ENCODE measurements at regions not wholly inside any gene's neighbourhood (a gene's known extent, or its start where the extent isn't known, plus 50 kb on each side); places are given as distances from the start of the nearest gene placed in this dataset.

DNA sequence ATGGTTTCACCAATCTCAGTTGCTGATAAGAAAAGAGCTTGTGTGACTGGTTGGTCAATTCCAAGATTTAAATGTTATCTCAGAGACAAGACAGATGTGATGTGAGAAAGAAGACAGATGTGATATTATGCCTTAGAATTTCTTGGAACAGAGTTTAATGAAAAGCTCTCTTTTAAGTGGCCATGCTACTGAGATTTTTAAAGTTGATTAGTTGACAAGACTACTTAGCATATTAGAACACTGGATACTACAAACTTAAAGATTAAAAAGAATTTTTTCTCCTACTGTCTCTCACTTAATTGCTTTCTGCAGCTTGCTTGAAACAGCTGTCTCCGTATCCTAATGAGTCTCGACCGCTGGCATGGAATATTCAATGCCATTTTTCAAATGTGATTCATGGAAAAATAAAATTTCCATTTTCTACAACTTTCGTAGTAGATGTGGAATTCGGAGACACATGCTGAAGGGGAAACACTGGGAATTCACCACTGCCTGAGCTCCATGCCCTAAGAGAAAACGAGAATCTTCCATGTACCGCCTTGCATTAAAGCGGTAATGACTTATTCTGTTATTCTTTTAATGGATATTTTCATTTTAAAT, 634.2 kb upstream of the SETBP1 start:
- no peaks in the 10 kb centered on the region for H3K9me3 ChIP-seq (ENCODE audit: control insufficient read depth in 2 of 2, low read length in 2 of 2)
- H3K4me1 ChIP-seq (ENCODE audit: control insufficient read depth in 2 of 2, insufficient read depth in 2 of 2, low read length in 2 of 2): no peaks in the 10 kb centered on the region
- no peaks in the 10 kb centered on the region for H3K36me3 ChIP-seq (ENCODE audit: control insufficient read depth in 2 of 2, insufficient read depth in 2 of 2, low read length in 2 of 2)
- H3K27me3 ChIP-seq (ENCODE audit: control insufficient read depth in 2 of 2, insufficient read depth in 2 of 2, low read length in 2 of 2): no peaks in the 10 kb centered on the region
- no peak overlapping the region for H3K27ac ChIP-seq (ENCODE audit: low read depth in 2 of 2, low read length in 2 of 2)
- H3K4me3 ChIP-seq (ENCODE audit: low read length in 2 of 2): no peak overlapping the region
- H3K9ac ChIP-seq (ENCODE audit: low read depth in 1 of 2, low read length in 2 of 2): no peak overlapping the region

DNA sequence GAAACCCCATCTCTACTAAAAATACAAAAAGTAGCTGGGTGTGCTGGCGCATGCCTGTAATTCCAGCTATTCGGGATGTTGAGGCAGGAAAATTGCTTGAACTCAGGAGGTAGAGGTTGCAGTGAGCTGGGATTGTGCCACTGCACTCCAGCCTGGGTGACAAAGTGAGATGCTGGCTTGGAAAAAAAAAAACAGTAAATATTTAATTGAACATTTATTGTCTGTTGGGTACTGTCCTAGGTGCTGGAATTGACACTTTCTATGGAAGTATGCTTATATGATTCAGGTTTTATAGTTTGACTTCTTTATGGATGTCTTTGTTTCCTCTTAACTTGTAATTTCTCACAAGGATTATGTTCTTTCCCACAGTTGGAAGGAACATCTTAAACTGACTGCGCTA, 633.1 kb upstream of the SETBP1 start:
- no peak overlapping the region for H3K4me3 ChIP-seq (ENCODE audit: low read length in 2 of 2)
- no peaks in the 10 kb centered on the region for H3K27me3 ChIP-seq (ENCODE audit: control insufficient read depth in 2 of 2, insufficient read depth in 2 of 2, low read length in 2 of 2)
- no peaks in the 10 kb centered on the region for H3K36me3 ChIP-seq (ENCODE audit: control insufficient read depth in 2 of 2, insufficient read depth in 2 of 2, low read length in 2 of 2)
- no peaks in the 10 kb centered on the region for H3K4me1 ChIP-seq (ENCODE audit: control insufficient read depth in 2 of 2, insufficient read depth in 2 of 2, low read length in 2 of 2)
- no peak overlapping the region for H3K27ac ChIP-seq (ENCODE audit: low read depth in 2 of 2, low read length in 2 of 2)
- H3K9ac ChIP-seq (ENCODE audit: low read depth in 1 of 2, low read length in 2 of 2): no peak overlapping the region
- H3K9me3 ChIP-seq (ENCODE audit: control insufficient read depth in 2 of 2, low read length in 2 of 2): no peaks in the 10 kb centered on the region

DNA sequence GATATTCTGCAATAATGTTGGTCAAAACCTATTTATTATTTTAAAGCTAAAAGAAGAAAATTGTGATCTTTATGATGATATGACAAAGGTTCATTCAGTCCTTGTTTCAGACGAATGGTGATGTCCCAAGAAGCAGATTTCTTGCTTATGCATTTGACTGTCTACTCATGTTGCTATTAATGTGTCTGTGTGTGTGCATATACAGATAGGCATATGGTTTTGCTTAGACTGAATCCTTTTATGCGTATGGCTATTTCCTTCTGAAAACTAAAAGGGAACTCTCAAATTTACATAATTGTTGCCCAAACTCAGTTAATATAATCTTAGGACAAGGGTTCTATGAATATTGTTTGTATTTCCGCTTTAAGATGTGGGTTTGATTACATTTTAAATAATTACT, 632.3 kb upstream of the SETBP1 start:
- H3K27ac ChIP-seq (ENCODE audit: low read depth in 2 of 2, low read length in 2 of 2): no peak overlapping the region
- H3K4me1 ChIP-seq (ENCODE audit: control insufficient read depth in 2 of 2, insufficient read depth in 2 of 2, low read length in 2 of 2): no peaks in the 10 kb centered on the region
- no peaks in the 10 kb centered on the region for H3K27me3 ChIP-seq (ENCODE audit: control insufficient read depth in 2 of 2, insufficient read depth in 2 of 2, low read length in 2 of 2)
- H3K9ac ChIP-seq (ENCODE audit: low read depth in 1 of 2, low read length in 2 of 2): no peak overlapping the region
- no peaks in the 10 kb centered on the region for H3K36me3 ChIP-seq (ENCODE audit: control insufficient read depth in 2 of 2, insufficient read depth in 2 of 2, low read length in 2 of 2)
- H3K4me3 ChIP-seq (ENCODE audit: low read length in 2 of 2): no peak overlapping the region
- no peaks in the 10 kb centered on the region for H3K9me3 ChIP-seq (ENCODE audit: control insufficient read depth in 2 of 2, low read length in 2 of 2)

DNA sequence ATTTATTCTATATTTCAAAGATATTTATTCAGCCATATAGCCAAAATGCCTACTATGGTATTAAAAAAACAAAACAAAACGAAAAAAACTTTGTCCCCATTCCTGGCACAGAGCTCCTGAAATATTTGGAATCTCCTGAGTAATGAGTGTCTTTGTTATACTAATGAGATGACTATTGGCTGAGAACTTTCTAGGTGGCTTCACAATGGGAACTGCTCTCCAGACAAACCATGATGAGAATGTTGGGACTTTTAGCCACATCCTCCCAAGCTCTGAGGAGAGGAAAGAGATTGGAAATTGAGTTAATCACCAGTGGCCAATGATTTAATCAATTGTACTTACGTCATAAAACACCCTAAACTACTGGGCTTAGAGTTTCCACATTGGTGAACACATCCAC, 631.8 kb upstream of the SETBP1 start:
- no peak overlapping the region for H3K4me3 ChIP-seq (ENCODE audit: low read length in 2 of 2)
- H3K27me3 ChIP-seq (ENCODE audit: control insufficient read depth in 2 of 2, insufficient read depth in 2 of 2, low read length in 2 of 2): no peaks in the 10 kb centered on the region
- no peak overlapping the region for H3K27ac ChIP-seq (ENCODE audit: low read depth in 2 of 2, low read length in 2 of 2)
- H3K9ac ChIP-seq (ENCODE audit: low read depth in 1 of 2, low read length in 2 of 2): no peak overlapping the region
- no peaks in the 10 kb centered on the region for H3K4me1 ChIP-seq (ENCODE audit: control insufficient read depth in 2 of 2, insufficient read depth in 2 of 2, low read length in 2 of 2)
- no peaks in the 10 kb centered on the region for H3K36me3 ChIP-seq (ENCODE audit: control insufficient read depth in 2 of 2, insufficient read depth in 2 of 2, low read length in 2 of 2)
- H3K9me3 ChIP-seq (ENCODE audit: control insufficient read depth in 2 of 2, low read length in 2 of 2): no peaks in the 10 kb centered on the region

DNA sequence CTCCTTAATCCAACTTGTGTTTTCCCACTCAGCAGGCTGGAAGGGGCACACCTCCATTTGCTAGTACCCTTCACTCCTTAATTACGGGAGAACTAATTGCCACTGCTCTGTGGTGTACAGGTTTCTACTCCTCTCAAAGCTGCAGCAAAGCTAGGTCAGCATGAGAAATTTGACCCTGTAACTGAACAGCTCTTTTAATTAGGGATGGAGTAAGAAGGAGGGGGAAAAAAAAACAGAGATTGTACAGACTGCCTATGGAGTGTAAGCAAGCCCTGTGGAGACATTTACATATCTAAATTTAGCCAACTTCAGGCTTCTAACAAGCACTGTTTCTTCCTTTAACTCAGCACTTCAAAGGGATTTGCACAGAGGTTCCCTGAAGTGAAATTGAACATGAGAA, 629.7 kb upstream of the SETBP1 start:
- H3K27ac ChIP-seq (ENCODE audit: low read depth in 2 of 2, low read length in 2 of 2): no peak overlapping the region
- no peak overlapping the region for H3K4me3 ChIP-seq (ENCODE audit: low read length in 2 of 2)
- no peak overlapping the region for H3K9ac ChIP-seq (ENCODE audit: low read depth in 1 of 2, low read length in 2 of 2)
- H3K9me3 ChIP-seq (ENCODE audit: control insufficient read depth in 2 of 2, low read length in 2 of 2): no peaks in the 10 kb centered on the region
- no peaks in the 10 kb centered on the region for H3K4me1 ChIP-seq (ENCODE audit: control insufficient read depth in 2 of 2, insufficient read depth in 2 of 2, low read length in 2 of 2)
- H3K27me3 ChIP-seq (ENCODE audit: control insufficient read depth in 2 of 2, insufficient read depth in 2 of 2, low read length in 2 of 2): no peaks in the 10 kb centered on the region
- no peaks in the 10 kb centered on the region for H3K36me3 ChIP-seq (ENCODE audit: control insufficient read depth in 2 of 2, insufficient read depth in 2 of 2, low read length in 2 of 2)

DNA sequence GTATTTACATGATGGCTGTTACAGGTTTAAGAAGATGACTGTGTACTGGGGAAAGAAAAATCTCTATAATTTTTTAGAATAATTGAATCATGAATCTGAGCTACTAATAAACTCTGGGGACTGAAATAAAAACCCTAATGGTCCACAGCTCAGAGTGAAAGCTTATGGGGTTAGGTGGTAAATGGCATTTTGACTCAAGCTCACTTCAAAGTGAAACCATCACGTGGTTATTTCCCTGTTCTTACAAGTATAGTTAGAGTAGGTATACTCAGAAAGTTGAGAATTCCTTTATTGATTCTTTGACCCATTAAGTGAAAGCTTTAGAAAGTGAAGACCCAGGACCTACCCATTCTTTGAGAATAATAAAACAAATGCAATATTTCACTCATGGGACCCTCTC, 626.2 kb upstream of the SETBP1 start:
- Histone ChIP-seq H3K9ac (ENCODE audit: low read depth in 1 of 2, low read length in 2 of 2) (no peak overlapping the region), H3K27ac (ENCODE audit: low read depth in 2 of 2, low read length in 2 of 2) (no peak overlapping the region), H3K4me1 (ENCODE audit: control insufficient read depth in 2 of 2, insufficient read depth in 2 of 2, low read length in 2 of 2) (no peaks in the 10 kb centered on the region), H3K36me3 (ENCODE audit: control insufficient read depth in 2 of 2, insufficient read depth in 2 of 2, low read length in 2 of 2) (no peaks in the 10 kb centered on the region), H3K9me3 (ENCODE audit: control insufficient read depth in 2 of 2, low read length in 2 of 2) (no peaks in the 10 kb centered on the region), H3K27me3 (ENCODE audit: control insufficient read depth in 2 of 2, insufficient read depth in 2 of 2, low read length in 2 of 2) (no peaks in the 10 kb centered on the region), H3K4me3 (ENCODE audit: low read length in 2 of 2) (no peak overlapping the region)

DNA sequence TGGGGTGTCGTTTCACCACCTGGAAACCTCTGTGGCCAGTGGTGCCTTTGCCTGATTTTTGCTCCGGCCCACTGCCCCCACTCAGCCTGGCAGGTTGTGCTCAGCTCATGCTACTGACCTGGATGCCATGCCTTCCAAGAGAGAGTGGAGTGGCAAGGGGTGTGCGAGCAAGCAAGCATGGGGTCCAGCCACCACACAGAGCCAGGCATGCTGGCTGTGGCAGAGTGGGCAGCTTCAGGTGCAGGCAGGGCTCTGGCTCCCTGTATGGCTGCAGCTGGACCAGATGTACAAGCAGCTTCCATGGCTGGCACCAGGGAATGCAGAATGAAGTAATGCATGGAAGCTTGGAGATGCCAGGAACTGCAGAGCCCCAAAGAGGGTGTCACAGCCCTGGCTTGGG, 620.5 kb upstream of the SETBP1 start:
- Histone ChIP-seq H3K36me3 (ENCODE audit: control insufficient read depth in 2 of 2, insufficient read depth in 2 of 2, low read length in 2 of 2) (no peaks in the 10 kb centered on the region), H3K4me3 (ENCODE audit: low read length in 2 of 2) (no peak overlapping the region), H3K27ac (ENCODE audit: low read depth in 2 of 2, low read length in 2 of 2) (no peak overlapping the region), H3K4me1 (ENCODE audit: control insufficient read depth in 2 of 2, insufficient read depth in 2 of 2, low read length in 2 of 2) (no peaks in the 10 kb centered on the region), H3K27me3 (ENCODE audit: control insufficient read depth in 2 of 2, insufficient read depth in 2 of 2, low read length in 2 of 2) (no peaks in the 10 kb centered on the region), H3K9me3 (ENCODE audit: control insufficient read depth in 2 of 2, low read length in 2 of 2) (no peaks in the 10 kb centered on the region), H3K9ac (ENCODE audit: low read depth in 1 of 2, low read length in 2 of 2) (no peak overlapping the region)

DNA sequence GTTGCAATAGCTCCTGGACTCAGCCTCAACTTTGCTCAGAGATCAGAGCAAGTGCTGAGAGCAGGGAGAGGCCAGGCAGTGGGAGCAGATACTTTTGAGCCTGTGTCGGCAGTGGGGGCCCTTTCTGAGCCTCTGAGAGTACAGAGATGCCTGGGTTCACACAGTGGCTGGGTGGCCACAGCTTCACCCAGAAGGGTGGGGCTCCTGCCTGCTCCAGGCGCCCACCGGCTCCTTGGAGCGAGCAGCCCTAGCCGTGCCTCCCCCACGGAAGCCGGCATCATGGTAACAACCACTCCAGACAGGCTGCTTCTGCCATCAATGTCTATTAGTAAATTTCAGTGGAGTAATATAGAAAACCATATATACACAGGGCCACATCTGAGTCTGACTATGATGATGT, 619.2 kb upstream of the SETBP1 start:
- no peaks in the 10 kb centered on the region for H3K27me3 ChIP-seq (ENCODE audit: control insufficient read depth in 2 of 2, insufficient read depth in 2 of 2, low read length in 2 of 2)
- H3K9ac ChIP-seq (ENCODE audit: low read depth in 1 of 2, low read length in 2 of 2): no peak overlapping the region
- no peaks in the 10 kb centered on the region for H3K4me1 ChIP-seq (ENCODE audit: control insufficient read depth in 2 of 2, insufficient read depth in 2 of 2, low read length in 2 of 2)
- no peak overlapping the region for H3K27ac ChIP-seq (ENCODE audit: low read depth in 2 of 2, low read length in 2 of 2)
- no peaks in the 10 kb centered on the region for H3K36me3 ChIP-seq (ENCODE audit: control insufficient read depth in 2 of 2, insufficient read depth in 2 of 2, low read length in 2 of 2)
- no peaks in the 10 kb centered on the region for H3K9me3 ChIP-seq (ENCODE audit: control insufficient read depth in 2 of 2, low read length in 2 of 2)
- no peak overlapping the region for H3K4me3 ChIP-seq (ENCODE audit: low read length in 2 of 2)

DNA sequence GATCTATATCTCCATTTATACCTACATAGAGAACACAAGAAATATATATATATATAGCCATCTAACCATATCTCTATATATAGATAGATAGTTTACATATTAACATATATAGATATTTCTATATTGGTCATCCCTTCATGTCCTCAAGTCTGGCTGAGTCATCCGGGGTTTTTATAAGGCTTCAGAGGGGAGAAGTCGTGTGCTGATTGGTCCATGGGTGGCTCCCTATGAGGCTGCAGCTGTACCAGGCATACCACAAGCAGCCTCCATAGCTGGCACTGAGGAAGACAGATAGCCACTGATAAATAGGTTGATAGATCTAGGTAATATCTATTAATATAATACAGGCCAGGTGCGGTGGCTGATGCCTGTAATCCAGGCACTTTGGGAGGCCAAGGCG, 618.3 kb upstream of the SETBP1 start:
- H3K9ac ChIP-seq (ENCODE audit: low read depth in 1 of 2, low read length in 2 of 2): no peak overlapping the region
- H3K4me3 ChIP-seq (ENCODE audit: low read length in 2 of 2): no peak overlapping the region
- H3K36me3 ChIP-seq (ENCODE audit: control insufficient read depth in 2 of 2, insufficient read depth in 2 of 2, low read length in 2 of 2): no peaks in the 10 kb centered on the region
- no peak overlapping the region for H3K27ac ChIP-seq (ENCODE audit: low read depth in 2 of 2, low read length in 2 of 2)
- H3K27me3 ChIP-seq (ENCODE audit: control insufficient read depth in 2 of 2, insufficient read depth in 2 of 2, low read length in 2 of 2): no peaks in the 10 kb centered on the region
- no peaks in the 10 kb centered on the region for H3K9me3 ChIP-seq (ENCODE audit: control insufficient read depth in 2 of 2, low read length in 2 of 2)
- no peaks in the 10 kb centered on the region for H3K4me1 ChIP-seq (ENCODE audit: control insufficient read depth in 2 of 2, insufficient read depth in 2 of 2, low read length in 2 of 2)

DNA sequence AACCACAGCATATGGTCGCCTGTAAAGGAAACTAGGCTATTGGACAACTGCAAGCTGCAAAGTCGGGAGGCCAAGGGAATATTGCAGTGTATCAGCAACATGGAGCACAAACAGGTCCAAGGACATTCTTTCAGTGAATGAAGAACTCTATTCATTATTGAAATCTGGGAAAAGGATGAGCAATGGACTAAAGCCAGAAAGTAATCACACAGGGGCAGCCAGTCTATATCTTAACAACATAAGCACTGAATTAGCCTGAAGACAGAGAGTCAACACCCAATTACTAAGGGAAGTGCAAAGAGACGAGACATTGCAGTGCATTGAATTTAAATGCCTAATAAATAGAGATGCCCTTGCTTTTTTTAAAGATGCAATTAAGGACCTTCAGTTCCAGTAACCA, 615.5 kb upstream of the SETBP1 start:
- no peaks in the 10 kb centered on the region for H3K27me3 ChIP-seq (ENCODE audit: control insufficient read depth in 2 of 2, insufficient read depth in 2 of 2, low read length in 2 of 2)
- no peak overlapping the region for H3K27ac ChIP-seq (ENCODE audit: low read depth in 2 of 2, low read length in 2 of 2)
- H3K36me3 ChIP-seq (ENCODE audit: control insufficient read depth in 2 of 2, insufficient read depth in 2 of 2, low read length in 2 of 2): no peaks in the 10 kb centered on the region
- no peaks in the 10 kb centered on the region for H3K9me3 ChIP-seq (ENCODE audit: control insufficient read depth in 2 of 2, low read length in 2 of 2)
- H3K4me3 ChIP-seq (ENCODE audit: low read length in 2 of 2): no peak overlapping the region
- H3K4me1 ChIP-seq (ENCODE audit: control insufficient read depth in 2 of 2, insufficient read depth in 2 of 2, low read length in 2 of 2): no peaks in the 10 kb centered on the region
- H3K9ac ChIP-seq (ENCODE audit: low read depth in 1 of 2, low read length in 2 of 2): no peak overlapping the region

DNA sequence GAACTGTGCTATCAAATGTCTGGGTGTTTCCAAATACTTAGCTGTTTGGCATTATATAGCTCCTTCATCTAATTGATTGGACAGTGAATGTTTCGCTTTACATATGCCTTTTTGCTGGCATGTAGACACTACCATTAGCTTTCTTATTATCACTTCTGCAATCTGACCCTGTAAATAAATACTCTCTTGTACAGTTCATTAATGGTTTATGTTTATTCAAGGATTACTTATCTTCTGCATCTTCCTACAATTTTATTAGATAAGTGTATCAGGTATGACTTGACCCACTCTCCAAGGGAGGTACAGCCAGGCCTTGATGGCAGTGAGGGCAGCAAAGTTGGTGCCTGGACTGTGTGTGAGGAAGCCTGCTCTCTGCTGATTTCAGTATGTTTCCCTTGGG, 614.1 kb upstream of the SETBP1 start:
- Histone ChIP-seq H3K27ac (ENCODE audit: low read depth in 2 of 2, low read length in 2 of 2) (no peak overlapping the region), H3K4me1 (ENCODE audit: control insufficient read depth in 2 of 2, insufficient read depth in 2 of 2, low read length in 2 of 2) (no peaks in the 10 kb centered on the region), H3K36me3 (ENCODE audit: control insufficient read depth in 2 of 2, insufficient read depth in 2 of 2, low read length in 2 of 2) (no peaks in the 10 kb centered on the region), H3K9me3 (ENCODE audit: control insufficient read depth in 2 of 2, low read length in 2 of 2) (no peaks in the 10 kb centered on the region), H3K4me3 (ENCODE audit: low read length in 2 of 2) (no peak overlapping the region), H3K9ac (ENCODE audit: low read depth in 1 of 2, low read length in 2 of 2) (no peak overlapping the region), H3K27me3 (ENCODE audit: control insufficient read depth in 2 of 2, insufficient read depth in 2 of 2, low read length in 2 of 2) (no peaks in the 10 kb centered on the region)

Data from mucosa of rectum (tissue), 2 donors.